HG02588 (cell line): ENCODE measurements at regions not wholly inside any gene's neighbourhood (a gene's known extent, or its start where the extent isn't known, plus 50 kb on each side); places are given as distances from the start of the nearest gene placed in this dataset.
"Not testable (repeated sequence)": the region's sequence is repeated elsewhere in the genome, so short reads cannot be mapped to it uniquely, and the experiment has no call there.

ENCODE experiments used
- ATAC-seq: cut with Tn5 transposase; IDR thresholded peaks from one replicate; pipeline ENCODE4 v1.9.1; 2021; ENCODE audit warnings: mild to moderate bottlenecking, moderate library complexity; ENCODE audit not compliant: unreplicated experiment

DNA sequence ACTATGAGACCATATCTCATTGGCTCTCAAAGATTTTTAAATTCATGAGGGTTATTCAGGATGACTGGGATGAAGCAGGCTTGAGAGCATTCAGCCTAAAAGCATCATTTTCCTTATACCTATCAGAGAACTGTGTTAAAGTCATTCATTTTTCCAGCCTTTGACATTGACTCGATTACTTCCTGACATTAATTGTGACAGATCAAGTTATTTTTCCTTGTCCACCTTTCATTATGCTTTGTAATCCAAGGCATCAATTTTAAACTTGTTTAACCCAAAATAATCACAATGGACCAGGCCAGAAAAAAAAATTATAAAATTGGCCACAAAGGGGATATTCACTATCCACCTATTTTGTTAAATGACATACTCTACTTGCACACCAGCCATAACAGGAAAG, 1606.8 kb upstream of the PIK3C3 start:
- no peak for ATAC-seq

GRCh38 chr18:40347261-40347660, 1607.8 kb upstream of the PIK3C3 start:
- no peak for ATAC-seq

- ATAC-seq, result no peak
These were observed 1608.9 kb upstream of the PIK3C3 start for GRCh38 chr18:40346146-40346545.

DNA sequence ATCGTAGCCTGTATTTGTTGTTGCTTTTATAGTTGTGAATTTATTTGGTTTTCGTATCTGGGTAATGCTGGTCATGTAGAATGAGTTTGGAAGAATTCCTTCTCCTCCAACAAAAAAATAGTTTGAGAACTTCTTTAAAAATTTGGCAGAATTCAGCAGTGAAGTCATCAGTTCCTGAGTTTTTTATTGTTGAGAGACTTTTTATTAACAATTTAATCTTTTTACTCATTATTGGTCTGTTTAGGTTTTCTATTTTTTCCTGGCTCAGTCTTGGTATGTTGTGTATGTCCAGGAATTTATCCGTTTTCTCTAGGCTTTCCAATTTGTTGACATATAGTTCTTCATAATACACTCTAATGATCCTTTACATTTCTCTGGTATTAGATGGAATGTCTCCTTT, 1613.3 kb upstream of the PIK3C3 start:
- no peak for ATAC-seq

DNA sequence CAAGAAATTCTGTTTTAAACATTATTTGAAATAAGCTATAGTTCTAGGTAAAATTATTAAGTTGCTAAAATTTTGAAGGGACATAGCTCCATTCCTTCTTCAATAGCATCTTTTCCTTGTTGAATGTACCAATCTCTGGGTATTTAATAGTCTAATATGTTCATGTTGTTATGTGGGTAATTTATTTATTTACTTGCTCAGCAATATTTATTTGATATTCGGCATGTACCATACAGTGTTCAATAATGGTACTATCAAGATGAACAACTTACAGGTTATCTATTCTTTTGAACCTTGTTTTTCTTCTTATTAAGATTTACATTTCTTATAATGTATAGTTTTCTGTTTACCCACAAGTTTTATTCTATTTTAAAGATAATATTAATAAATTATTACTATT, 1616.8 kb upstream of the PIK3C3 start:
- no peak for ATAC-seq

GRCh38 chr18:40326985-40327384, 1628.0 kb upstream of the PIK3C3 start:
- no peak for ATAC-seq

DNA sequence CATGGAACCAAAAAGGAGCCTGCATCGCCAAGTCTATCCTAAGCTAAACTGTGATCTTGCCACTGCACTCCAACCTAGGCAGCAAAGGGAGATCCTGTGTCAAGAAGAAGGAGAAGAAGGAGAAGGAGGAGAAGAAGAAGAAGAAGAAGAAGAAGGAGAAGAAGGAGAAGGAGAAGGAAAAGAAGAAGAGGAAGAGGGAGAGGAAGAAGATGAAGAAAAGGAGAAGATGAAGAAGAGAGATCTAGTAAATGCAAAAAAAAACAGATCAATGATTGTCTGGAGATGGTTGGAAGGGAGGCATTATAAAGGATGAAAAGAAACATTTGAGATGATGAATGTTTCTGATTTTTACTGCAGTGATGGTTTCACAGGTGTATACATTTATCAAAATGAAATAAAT, 1629.0 kb upstream of the PIK3C3 start:
- ATAC-seq, result no peak

GRCh38 chr18:40314199-40314598, 1640.8 kb upstream of the PIK3C3 start:
- no peak for ATAC-seq

DNA sequence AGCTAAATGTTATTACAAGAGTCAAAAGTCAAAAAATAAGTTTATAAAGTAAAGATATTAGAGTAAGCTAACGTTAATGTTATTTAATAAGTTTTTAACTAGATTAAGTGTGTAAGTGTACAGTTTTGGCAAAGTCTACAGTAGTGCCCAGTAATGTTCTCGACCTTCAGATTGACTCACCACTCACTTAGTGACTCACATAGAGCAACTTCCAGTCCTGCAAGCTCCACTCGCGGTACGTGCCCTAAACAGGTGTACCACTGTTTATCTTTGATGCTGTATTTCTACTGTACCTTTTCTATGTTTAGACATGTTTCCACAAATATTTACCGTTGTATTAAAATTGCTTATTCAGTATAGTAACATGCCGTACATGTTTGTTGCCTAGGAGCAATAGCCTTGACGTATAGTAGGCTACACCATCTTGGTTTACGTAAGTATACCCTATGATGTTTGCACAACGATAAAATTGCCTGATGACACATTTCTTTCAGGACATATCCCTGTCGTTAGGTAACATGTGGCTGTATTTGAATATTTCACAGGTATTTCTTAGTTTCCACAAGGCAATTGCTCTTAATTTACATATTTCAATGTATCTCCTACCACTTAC, 1641.9 kb upstream of the PIK3C3 start:
- ATAC-seq, result no peak

- ATAC-seq, result no peak
These were observed 1647.4 kb upstream of the PIK3C3 start for GRCh38 chr18:40307627-40308026.

DNA sequence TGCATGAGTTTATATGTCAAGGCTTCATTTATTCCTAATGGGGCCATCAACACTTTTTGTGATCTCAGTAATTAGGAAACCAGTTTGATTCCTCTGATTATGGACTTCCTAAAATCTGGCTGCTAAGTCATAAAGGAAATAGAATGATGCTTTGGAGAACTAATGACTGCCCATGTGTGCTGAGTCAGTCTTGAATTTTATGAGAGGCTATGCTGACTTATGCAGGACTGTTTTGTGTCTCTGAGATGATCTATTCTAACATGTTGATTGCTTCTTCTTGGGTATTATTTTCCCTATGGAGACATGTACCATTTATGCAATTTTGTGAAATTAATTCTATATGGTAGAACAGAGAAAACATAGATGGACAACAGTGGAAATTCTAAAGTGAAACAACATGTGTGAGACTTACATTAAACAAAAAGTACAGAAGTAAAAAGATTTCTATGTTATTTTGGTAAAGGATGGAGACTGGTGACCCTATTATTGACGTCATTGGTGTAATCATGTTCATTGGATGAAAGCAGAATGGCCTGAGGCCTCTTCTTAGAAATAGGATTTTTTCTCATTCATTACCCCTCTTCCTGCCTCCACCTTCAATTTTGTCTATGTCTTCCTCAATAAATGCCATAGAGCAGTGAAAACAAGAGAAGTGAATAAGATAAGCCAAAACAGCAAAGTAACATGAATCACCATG, 1658.2 kb upstream of the PIK3C3 start:
- ATAC-seq, result no peak

- no peak for ATAC-seq
These were observed 1661.9 kb upstream of the PIK3C3 start for GRCh38 chr18:40292985-40293710.

DNA sequence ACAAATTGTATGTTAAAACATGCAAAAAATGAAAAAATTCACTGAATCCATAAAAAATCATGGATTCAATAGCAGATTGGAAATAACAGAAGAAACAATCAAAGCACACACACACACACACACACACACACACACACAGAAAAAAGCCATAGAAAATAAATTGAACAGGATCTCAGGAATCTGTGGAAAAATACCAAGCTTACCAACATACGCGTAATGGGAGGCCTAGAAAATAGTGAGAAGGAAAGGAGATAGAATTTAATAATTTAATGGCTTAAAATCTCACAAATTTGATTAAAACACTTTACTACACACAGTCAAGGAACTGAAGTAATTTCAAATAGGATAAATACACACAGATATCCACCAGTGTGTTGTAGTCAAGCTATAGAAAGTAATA, 1671.5 kb upstream of the PIK3C3 start:
- no peak for ATAC-seq

GRCh38 chr18:40281356-40281755, 1673.7 kb upstream of the PIK3C3 start:
- ATAC-seq, result not testable (repeated sequence)

GRCh38 chr18:40274618-40275196, 1680.3 kb upstream of the PIK3C3 start:
- no peak for ATAC-seq

GRCh38 chr18:40272630-40273231, 1682.3 kb upstream of the PIK3C3 start:
- no peak for ATAC-seq

GRCh38 chr18:40259115-40259835, 1695.8 kb upstream of the PIK3C3 start:
- no peak for ATAC-seq

- ATAC-seq, result no peak
These were observed 1696.7 kb upstream of the PIK3C3 start for GRCh38 chr18:40258311-40258710.

GRCh38 chr18:40250236-40250635, 1704.8 kb upstream of the PIK3C3 start:
- no peak for ATAC-seq

DNA sequence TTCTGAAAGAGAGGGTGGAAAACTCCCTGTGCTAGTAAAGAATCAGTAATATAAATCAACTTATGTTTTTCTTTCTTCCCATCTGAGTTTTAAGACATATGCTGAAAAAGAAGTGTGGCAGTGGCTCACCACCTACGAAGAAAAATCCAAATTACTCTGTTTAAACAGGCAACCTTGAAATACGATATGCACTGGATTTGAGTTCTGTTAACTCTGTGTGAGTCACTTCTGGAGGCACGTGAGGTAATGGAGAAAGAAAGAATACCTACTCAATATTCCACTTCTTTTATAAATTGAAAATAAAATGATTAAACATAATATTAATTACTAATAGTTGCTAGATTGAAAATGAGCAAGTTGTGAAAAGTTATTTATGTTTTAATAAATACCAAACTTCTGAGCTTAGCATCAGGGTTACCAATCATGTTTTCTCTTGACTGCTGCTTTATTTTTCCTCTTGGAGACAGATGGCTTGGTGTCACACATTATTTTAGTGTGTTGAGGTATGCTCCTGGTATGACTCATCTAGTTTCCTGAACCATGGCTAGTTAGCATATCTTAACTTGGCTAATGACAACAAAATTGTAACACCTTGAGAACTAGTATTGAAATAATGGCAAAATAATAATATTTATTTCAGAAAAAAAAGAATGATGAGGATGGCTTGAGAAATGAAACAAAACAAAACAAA, 1705.5 kb upstream of the PIK3C3 start:
- no peak for ATAC-seq
